Astrocyte of the spinal cord (primary cell): ENCODE measurements at regions not wholly inside any gene's neighbourhood (a gene's known extent, or its start where the extent isn't known, plus 50 kb on each side); places are given as distances from the start of the nearest gene placed in this dataset.

Experiments
- DNase-seq: peaks from one replicate; pipeline ENCODE4 v3.0.0; 2011; ENCODE audit warnings: low read depth, low spot score
- H3K4me3 ChIP-seq: 2 replicates; pipeline ENCODE4 v1.5.1; 2011; ENCODE audit warnings: low read depth, mild to moderate bottlenecking, low read length, moderate library complexity
- in situ Hi-C: cut with HindIII; loops from 2 replicates; pipeline ENCODE4 v1.10.0; 2017; ENCODE audit warnings: low sequenced_read_pairs
- TF ChIP-seq, protein P1 (sequence below): IDR thresholded peaks from 2 replicates; pipeline ENCODE4 v1.5.1; 2012; ENCODE audit warnings: low read depth, mild to moderate bottlenecking, low read length, inconsistent platforms

DNA sequence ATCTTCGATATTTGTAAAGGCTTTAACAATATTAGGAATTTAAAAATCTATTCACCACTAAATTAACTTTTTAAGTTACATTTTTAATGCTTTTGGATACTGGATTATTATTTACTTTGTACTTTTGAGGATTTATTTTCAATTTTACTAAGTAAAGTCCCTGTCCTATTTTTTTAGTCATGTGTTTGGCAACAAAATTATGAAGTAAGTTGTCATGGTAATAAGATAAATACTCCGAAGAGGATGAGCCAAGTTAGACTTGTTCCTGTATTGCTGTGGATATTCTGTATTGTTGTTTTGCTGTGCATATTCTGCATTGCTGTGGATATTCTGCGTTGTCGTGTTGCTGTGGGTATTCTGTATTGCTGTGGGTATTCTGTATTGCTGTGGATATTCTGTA lies 210.1 kb downstream of the MTRR start:
- in situ Hi-C loops: no loop called here
- H3K4me3 ChIP-seq: no peak overlapping the region
- TF ChIP-seq, protein P1, sequence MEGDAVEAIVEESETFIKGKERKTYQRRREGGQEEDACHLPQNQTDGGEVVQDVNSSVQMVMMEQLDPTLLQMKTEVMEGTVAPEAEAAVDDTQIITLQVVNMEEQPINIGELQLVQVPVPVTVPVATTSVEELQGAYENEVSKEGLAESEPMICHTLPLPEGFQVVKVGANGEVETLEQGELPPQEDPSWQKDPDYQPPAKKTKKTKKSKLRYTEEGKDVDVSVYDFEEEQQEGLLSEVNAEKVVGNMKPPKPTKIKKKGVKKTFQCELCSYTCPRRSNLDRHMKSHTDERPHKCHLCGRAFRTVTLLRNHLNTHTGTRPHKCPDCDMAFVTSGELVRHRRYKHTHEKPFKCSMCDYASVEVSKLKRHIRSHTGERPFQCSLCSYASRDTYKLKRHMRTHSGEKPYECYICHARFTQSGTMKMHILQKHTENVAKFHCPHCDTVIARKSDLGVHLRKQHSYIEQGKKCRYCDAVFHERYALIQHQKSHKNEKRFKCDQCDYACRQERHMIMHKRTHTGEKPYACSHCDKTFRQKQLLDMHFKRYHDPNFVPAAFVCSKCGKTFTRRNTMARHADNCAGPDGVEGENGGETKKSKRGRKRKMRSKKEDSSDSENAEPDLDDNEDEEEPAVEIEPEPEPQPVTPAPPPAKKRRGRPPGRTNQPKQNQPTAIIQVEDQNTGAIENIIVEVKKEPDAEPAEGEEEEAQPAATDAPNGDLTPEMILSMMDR: no peak
- DNase-seq: no peak

DNA sequence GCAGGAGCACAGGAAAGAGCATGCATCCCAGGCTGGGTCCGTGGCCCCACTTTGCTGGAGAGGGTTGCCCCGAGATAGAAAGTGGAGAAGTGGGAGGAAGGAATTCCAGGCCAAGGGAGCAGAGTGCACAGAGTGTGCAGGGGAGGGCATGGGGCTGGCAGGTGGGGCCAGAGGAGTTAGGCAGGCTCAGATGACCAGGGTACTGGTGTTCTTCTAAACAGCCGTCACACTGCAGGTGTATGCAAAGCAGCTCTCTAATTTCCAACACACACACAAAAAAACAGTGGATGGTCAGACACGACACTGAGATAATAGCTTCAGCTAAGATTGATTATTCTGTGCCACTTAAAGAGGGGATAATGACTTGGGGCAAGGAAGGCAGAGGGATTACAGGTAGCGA lies 212.2 kb downstream of the MTRR start:
- no peak for DNase-seq
- no peak overlapping the region for H3K4me3 ChIP-seq
- in situ Hi-C loops: no loop called here
- TF ChIP-seq, protein P1: no peak

DNA sequence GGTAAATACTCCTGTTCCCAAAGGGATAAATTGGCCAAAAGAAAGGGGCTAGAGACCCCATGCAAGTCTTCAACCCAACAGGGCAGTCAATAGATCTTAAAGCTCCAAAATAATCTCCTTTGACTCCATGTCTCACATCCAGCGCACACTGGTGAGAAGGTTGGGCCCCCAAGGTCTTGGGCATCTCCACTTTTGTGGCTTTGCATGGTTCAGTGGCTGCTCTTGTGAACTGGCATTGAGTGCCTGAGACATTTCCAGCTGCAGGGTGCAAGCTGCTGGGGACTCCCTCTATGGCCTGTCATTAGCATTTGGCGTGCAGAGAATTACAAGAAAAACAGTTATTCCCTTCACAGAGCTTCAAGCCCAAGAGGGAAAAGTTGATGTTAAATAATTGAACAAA lies 224.7 kb downstream of the MTRR start:
- no peak for DNase-seq
- no peak overlapping the region for H3K4me3 ChIP-seq
- in situ Hi-C loops: no loop called here
- TF ChIP-seq, protein P1: no peak

DNA sequence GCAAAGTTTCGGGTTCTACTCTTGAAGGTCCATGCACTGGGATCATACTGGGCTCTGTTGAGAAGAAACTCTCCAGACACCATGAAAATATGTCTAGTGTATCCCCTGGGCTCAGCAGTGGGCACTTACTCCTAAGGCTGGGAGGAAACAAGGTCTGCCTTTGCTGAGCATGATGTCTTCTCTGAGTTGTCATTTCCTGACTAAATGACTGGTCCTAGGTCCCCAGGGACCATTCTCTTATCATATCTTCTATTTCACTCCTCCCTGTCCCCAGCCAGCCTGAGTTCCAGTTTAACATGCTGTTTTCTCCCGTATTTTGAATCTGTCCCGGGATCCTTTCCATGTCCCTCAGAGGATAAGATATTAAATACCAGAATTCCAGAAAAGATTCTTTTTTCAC lies 225.4 kb downstream of the MTRR start:
- H3K4me3 ChIP-seq: no peak overlapping the region
- TF ChIP-seq, protein P1: no peak
- in situ Hi-C loops: no loop called here
- DNase-seq: no peak

DNA sequence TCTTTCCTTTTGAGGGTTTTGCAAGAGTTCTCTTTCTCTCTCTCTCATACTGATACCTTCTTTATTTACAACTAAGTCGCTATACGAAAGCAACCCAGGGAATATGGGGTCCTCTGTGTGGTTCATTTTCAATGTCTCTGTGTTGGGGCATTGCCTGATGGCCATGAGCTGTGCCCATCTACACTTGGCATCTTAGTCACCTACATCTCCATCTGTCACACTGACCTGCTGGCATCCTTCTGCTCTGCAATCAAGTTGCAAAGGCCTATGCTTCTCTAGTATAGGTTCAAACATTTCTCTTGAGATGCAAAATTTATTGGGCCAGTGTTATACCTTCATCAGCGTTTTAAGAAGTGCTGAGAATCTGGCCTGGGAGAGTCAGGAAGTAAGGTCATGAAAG lies 228.2 kb downstream of the MTRR start:
- no peak for DNase-seq
- H3K4me3 ChIP-seq: no peak overlapping the region
- in situ Hi-C loops: no loop called here
- TF ChIP-seq, protein P1: no peak

DNA sequence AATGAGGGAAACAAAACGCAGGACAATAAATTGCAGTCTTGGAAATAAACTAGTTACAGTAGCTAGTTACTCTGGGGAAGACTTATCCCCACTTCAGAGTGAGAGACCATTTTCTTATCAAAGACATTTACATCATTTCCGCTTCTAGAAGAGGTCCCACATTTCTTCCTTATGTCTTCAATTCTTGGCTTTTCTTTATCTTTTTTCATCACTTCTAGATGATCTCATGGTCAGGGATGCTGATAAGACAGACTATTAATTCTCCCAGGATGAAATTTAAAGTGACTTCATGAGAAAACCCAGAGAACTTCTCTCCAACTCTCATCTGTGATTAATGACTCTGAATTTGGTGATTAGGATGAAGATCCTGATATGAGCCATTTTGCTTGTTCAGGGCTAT lies 229.1 kb downstream of the MTRR start:
- no peak overlapping the region for H3K4me3 ChIP-seq
- in situ Hi-C loops: no loop called here
- no peak for DNase-seq
- TF ChIP-seq, protein P1: no peak

DNA sequence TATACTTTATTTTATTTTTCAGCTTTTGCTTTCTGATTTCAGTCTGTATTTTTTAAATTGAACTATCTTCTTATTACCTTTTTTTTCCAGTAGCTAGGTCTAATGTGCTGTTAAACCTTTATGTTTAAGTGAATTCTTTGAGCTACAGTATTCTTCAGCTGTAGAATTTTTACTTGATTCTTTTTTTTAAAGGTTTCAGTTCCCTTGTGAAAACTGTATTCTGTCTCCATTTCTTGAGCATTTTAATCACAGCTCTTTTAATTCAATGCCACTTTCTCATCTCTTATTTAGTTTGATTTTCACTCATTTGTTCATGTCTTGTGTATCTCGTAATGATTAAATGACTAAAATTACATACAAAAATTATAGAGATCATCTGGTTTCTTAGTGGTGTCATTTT lies 233.8 kb downstream of the MTRR start:
- TF ChIP-seq, protein P1: no peak
- in situ Hi-C loops: no loop called here

More for the DNA sequence above, 233.8 kb downstream of the MTRR start:
- no peak overlapping the region for H3K4me3 ChIP-seq
- no peak for DNase-seq
